HL-60 (cell line): ENCODE measurements at regions not wholly inside any gene's neighbourhood (a gene's known extent, or its start where the extent isn't known, plus 50 kb on each side); places are given as distances from the start of the nearest gene placed in this dataset.
A peak's percentile ranks its signal among the peaks of the same experiment; 100 is the strongest.

Source experiments
- DNase-seq, 2 experiments: peaks; one replicate each; pipeline ENCODE4 v3.0.0-alpha.2; 2010 to 2020; ENCODE audit warnings: low read depth in 1 of 2, low spot score in 1 of 2
- H3K27ac ChIP-seq: fragments of 250-450 bp; sonication (Bioruptor Pico); replicated peaks from 2 replicates; pipeline ENCODE4 v1.5.1; 2020; ENCODE audit warnings: mild to moderate bottlenecking, moderate library complexity
- H3K27me3 ChIP-seq: fragments of 250-450 bp; sonication (Bioruptor Pico); 2 replicates; pipeline ENCODE4 v1.5.1; 2021; ENCODE audit warnings: mild to moderate bottlenecking, moderate library complexity; ENCODE audit not compliant: insufficient read depth, poor library complexity, severe bottlenecking
- H3K4me3 ChIP-seq: replicated peaks from 2 replicates; pipeline ENCODE4 v1.5.1; 2011; ENCODE audit warnings: mild to moderate bottlenecking, control low read depth, low read length; ENCODE audit not compliant: insufficient read depth
- CTCF ChIP-seq: IDR thresholded peaks from one replicate; pipeline ENCODE4 v1.5.1; 2011; ENCODE audit warnings: low read length, control low read depth, inconsistent platforms; ENCODE audit not compliant: insufficient read depth
- GABPA ChIP-seq: IDR thresholded peaks from 2 replicates; pipeline ENCODE4 v1.6.1; 2012; ENCODE audit warnings: low read depth
- POLR2AphosphoS5 ChIP-seq: IDR thresholded peaks from 2 replicates; pipeline ENCODE4 v1.6.1; 2012; ENCODE audit warnings: low read depth
- REST ChIP-seq: IDR thresholded peaks from 2 replicates; pipeline ENCODE4 v1.6.1; 2012; ENCODE audit warnings: low read depth; ENCODE audit not compliant: insufficient replicate concordance
- SPI1 ChIP-seq: IDR thresholded peaks from 2 replicates; pipeline ENCODE4 v1.6.1; 2012; ENCODE audit warnings: low read depth, mild to moderate bottlenecking, borderline replicate concordance

GRCh38 chr7:132666774-132667172 is 90.5 kb upstream of the PLXNA4 start:
- H3K4me3 ChIP-seq: no peak overlapping the region
- no peak for DNase-seq
- no peak overlapping the region for H3K27ac ChIP-seq
- TF ChIP-seq CTCF (no peak), GABPA (no peak), REST (no peak), POLR2AphosphoS5 (no peak), SPI1 (no peak)
- H3K27me3 ChIP-seq: no peaks in the 10 kb centered on the region

GRCh38 chr7:132666071-132666773 is 90.0 kb upstream of the PLXNA4 start:
- no peak overlapping the region for H3K4me3 ChIP-seq
- TF ChIP-seq SPI1 (no peak), REST (no peak), POLR2AphosphoS5 (no peak), GABPA (no peak), CTCF (no peak)
- H3K27me3 ChIP-seq: no peaks in the 10 kb centered on the region
- no peak overlapping the region for H3K27ac ChIP-seq
- DNase-seq: no peak

GRCh38 chr7:132656846-132657776 is 80.8 kb upstream of the PLXNA4 start:
- peak in 1 of 2 experiments; percentile 23 for DNase-seq
- TF ChIP-seq CTCF (peak; percentile 55), GABPA (no peak)
- Histone ChIP-seq H3K27ac (no peak overlapping the region), H3K4me3 (no peak overlapping the region), H3K27me3 (no peaks in the 10 kb centered on the region)
